ENCODE measurements at regions not wholly inside any gene's neighbourhood (a gene's known extent, or its start where the extent isn't known, plus 50 kb on each side); places are given as distances from the start of the nearest gene placed in this dataset.

DNA sequence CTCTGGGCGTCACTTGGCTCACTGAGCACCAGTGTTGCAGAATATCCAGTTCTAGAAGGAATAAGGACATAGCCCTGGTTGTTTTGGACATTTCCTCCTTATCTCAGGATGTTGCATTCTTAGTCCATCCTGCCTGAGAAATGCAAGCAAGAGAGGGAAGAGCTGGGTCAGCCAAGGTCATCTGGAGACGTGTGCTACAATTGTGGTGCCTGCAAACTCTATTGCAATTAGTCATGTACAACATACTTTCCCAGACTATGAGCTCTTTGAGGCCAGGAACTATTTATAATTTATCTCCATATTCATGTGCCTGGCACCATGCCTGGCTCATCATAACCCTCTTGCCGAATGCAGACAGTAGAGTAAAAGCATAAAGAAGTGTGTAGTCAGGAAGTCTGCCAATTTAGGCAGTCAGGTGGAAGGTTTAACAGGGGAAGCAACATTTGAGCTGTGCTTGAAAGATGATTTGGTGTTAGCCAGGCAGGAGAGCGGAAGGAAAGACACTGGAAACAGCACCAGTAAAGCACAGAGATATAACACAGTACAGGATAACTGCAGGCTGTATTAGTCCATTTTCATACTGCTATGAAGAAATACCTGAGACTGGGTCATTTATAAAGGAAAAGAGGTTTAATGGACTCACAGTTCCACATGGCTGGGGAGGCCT, 129.4 kb upstream of the PAX6 start:
- no TSS peak for BruUV-seq (replicated peaks)
- Mint-ChIP-seq H3K27ac (ENCODE audit: unreplicated experiment) (no peak overlapping the region), H3K4me1 (ENCODE audit: low read depth, unreplicated experiment) (no peaks in the 10 kb centered on the region), H3K4me3 (ENCODE audit: low read depth, unreplicated experiment) (no peak overlapping the region), H3K27me3 (ENCODE audit: unreplicated experiment) (peaks cover 41% of the 10 kb centered on the region), H3K36me3 (ENCODE audit: insufficient read depth, unreplicated experiment) (no peaks in the 10 kb centered on the region), H3K9me3 (ENCODE audit: low read depth, unreplicated experiment) (no peaks in the 10 kb centered on the region)
- TF ChIP-seq, protein P1, sequence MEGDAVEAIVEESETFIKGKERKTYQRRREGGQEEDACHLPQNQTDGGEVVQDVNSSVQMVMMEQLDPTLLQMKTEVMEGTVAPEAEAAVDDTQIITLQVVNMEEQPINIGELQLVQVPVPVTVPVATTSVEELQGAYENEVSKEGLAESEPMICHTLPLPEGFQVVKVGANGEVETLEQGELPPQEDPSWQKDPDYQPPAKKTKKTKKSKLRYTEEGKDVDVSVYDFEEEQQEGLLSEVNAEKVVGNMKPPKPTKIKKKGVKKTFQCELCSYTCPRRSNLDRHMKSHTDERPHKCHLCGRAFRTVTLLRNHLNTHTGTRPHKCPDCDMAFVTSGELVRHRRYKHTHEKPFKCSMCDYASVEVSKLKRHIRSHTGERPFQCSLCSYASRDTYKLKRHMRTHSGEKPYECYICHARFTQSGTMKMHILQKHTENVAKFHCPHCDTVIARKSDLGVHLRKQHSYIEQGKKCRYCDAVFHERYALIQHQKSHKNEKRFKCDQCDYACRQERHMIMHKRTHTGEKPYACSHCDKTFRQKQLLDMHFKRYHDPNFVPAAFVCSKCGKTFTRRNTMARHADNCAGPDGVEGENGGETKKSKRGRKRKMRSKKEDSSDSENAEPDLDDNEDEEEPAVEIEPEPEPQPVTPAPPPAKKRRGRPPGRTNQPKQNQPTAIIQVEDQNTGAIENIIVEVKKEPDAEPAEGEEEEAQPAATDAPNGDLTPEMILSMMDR (IDR thresholded peaks at IDR 0.05; ENCODE audit: unreplicated experiment), result no peak
- intact Hi-C loops (cut with micrococcal nuclease; ENCODE audit: unreplicated experiment), result no loop called here
- DNase-seq, result no peak
- CTCF ChIA-PET, result no interaction called here

DNA sequence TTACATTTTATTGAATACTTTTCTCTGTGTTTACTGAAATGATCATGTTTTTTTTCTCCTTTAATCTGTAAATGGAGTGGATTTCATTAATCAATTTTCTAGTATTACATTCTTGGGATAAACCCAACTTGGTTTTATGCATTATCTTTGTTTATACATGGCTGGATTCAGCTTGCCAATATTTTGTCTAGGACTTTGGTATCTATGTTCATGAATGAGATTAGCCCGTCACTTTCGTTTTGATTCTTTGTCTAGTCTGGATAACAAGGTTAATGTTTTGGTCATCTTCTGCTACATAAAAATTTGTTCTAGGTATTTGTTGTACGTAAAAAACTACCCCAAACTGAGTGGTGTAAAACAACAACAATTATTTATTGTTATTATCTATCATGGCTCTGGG, 127.9 kb upstream of the PAX6 start:
- no peak for DNase-seq
- no peaks in the 10 kb centered on the region for H3K4me1 Mint-ChIP-seq (ENCODE audit: low read depth, unreplicated experiment)
- H3K9me3 Mint-ChIP-seq (ENCODE audit: low read depth, unreplicated experiment), result no peaks in the 10 kb centered on the region
- CTCF ChIA-PET, result no interaction called here
- peaks cover 41% of the 10 kb centered on the region for H3K27me3 Mint-ChIP-seq (ENCODE audit: unreplicated experiment)
- H3K27ac Mint-ChIP-seq (ENCODE audit: unreplicated experiment), result no peak overlapping the region
- intact Hi-C loops (cut with micrococcal nuclease; ENCODE audit: unreplicated experiment), result no loop called here
- TF ChIP-seq, protein P1 (IDR thresholded peaks at IDR 0.05; ENCODE audit: unreplicated experiment), result no peak
- H3K36me3 Mint-ChIP-seq (ENCODE audit: insufficient read depth, unreplicated experiment), result no peaks in the 10 kb centered on the region
- H3K4me3 Mint-ChIP-seq (ENCODE audit: low read depth, unreplicated experiment), result no peak overlapping the region
- BruUV-seq (replicated peaks), result no TSS peak

DNA sequence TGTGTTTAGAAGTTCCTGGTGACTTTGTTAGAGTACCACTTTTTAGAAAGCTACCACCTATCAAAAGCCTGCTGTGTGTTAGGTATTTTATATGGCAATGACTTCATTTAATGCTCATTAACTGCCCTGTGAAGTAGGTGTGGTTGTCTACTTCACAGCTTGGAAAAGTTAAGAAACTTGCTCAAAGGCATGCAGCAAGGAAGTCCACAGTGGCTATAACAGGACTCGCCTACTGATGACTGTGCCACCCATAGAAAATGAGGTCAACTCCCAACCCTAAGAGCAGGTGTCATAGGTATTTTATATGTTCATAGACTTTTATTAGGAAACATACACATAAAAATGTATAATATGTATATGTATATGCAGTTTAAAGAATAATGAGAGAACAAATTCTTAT, 125.2 kb upstream of the PAX6 start:
- TF ChIP-seq, protein P1 (IDR thresholded peaks at IDR 0.05; ENCODE audit: unreplicated experiment), result no peak
- no peaks in the 10 kb centered on the region for H3K36me3 Mint-ChIP-seq (ENCODE audit: insufficient read depth, unreplicated experiment)
- CTCF ChIA-PET, result no interaction called here
- no peak for DNase-seq
- no peak overlapping the region for H3K27ac Mint-ChIP-seq (ENCODE audit: unreplicated experiment)
- no peaks in the 10 kb centered on the region for H3K9me3 Mint-ChIP-seq (ENCODE audit: low read depth, unreplicated experiment)
- intact Hi-C loops (cut with micrococcal nuclease; ENCODE audit: unreplicated experiment), result no loop called here
- H3K27me3 Mint-ChIP-seq (ENCODE audit: unreplicated experiment), result peaks cover 52% of the 10 kb centered on the region
- no peak overlapping the region for H3K4me3 Mint-ChIP-seq (ENCODE audit: low read depth, unreplicated experiment)
- BruUV-seq (replicated peaks), result no TSS peak
- no peaks in the 10 kb centered on the region for H3K4me1 Mint-ChIP-seq (ENCODE audit: low read depth, unreplicated experiment)

DNA sequence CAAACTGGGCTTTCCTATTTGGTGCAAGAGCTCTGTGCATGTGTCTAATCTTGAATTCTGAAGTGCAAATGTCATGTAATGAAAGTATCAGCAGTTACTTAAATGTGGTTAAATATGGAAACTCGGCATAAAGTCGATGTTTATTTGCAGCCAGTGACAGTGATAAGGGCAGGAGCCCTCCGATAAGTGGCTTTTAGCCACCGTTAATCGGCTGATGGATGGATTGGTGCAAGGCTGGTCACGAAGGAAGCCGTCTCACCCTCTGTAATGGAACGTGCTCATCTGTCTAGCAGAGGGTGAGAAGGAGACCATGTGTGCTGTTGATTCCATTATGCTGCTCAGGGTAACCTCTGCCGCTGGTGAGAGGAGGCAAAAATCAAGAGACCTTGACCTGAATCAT, 121.8 kb upstream of the PAX6 start:
- no peak for DNase-seq
- peaks cover 46% of the 10 kb centered on the region for H3K27me3 Mint-ChIP-seq (ENCODE audit: unreplicated experiment)
- TF ChIP-seq, protein P1 (IDR thresholded peaks at IDR 0.05; ENCODE audit: unreplicated experiment), result no peak
- no peaks in the 10 kb centered on the region for H3K9me3 Mint-ChIP-seq (ENCODE audit: low read depth, unreplicated experiment)
- no peaks in the 10 kb centered on the region for H3K36me3 Mint-ChIP-seq (ENCODE audit: insufficient read depth, unreplicated experiment)
- BruUV-seq (replicated peaks), result no TSS peak
- no peak overlapping the region for H3K27ac Mint-ChIP-seq (ENCODE audit: unreplicated experiment)
- H3K4me1 Mint-ChIP-seq (ENCODE audit: low read depth, unreplicated experiment), result no peaks in the 10 kb centered on the region
- CTCF ChIA-PET, result interaction anchor here (0.6 kb wide), 1 partner anchor 19 kb away, joined by 4 read pairs; no protein-coding TSS in a partner anchor
- H3K4me3 Mint-ChIP-seq (ENCODE audit: low read depth, unreplicated experiment), result no peak overlapping the region
- intact Hi-C loops (cut with micrococcal nuclease; ENCODE audit: unreplicated experiment), result no loop called here
